DND-41 (cell line): ENCODE measurements at regions not wholly inside any gene's neighbourhood (a gene's known extent, or its start where the extent isn't known, plus 50 kb on each side); places are given as distances from the start of the nearest gene placed in this dataset.

Experiments
- ATAC-seq: fragments of 200-7000 bp; cut with Tn5 transposase; 3 replicates; pipeline ENCODE4 v1.9.1; 2021; ENCODE audit warnings: low read depth; ENCODE audit not compliant: insufficient read depth
- DNase-seq: peaks from one replicate; pipeline ENCODE4 v3.0.0-alpha.2; 2020
- H2AFZ ChIP-seq: 2 replicates; pipeline ENCODE4 v1.6.0; 2012; ENCODE audit warnings: low read depth, low read length
- H3K27ac ChIP-seq: 2 replicates; pipeline ENCODE4 v1.5.1; 2012; ENCODE audit warnings: low read length, inconsistent platforms
- H3K27me3 ChIP-seq: fragments of 200-600 bp; sonication (generic); 2 replicates; pipeline ENCODE4 v1.6.0; 2012; ENCODE audit warnings: low read length, mild to moderate bottlenecking, inconsistent platforms; ENCODE audit not compliant: insufficient read depth, poor library complexity
- H3K36me3 ChIP-seq: 2 replicates; pipeline ENCODE4 v1.5.1; 2012; ENCODE audit warnings: low read length, inconsistent platforms; ENCODE audit not compliant: insufficient read depth
- H3K4me1 ChIP-seq: 2 replicates; pipeline ENCODE4 v1.5.1; 2012; ENCODE audit warnings: mild to moderate bottlenecking, low read length; ENCODE audit not compliant: insufficient read depth
- H3K4me2 ChIP-seq: 2 replicates; pipeline ENCODE4 v1.6.0; 2012; ENCODE audit warnings: mild to moderate bottlenecking, moderate library complexity, low read length, inconsistent platforms; ENCODE audit not compliant: insufficient read depth
- H3K4me3 ChIP-seq, 2 experiments: fragments of 200-600 bp in 1 of 2; shearing (Covaris generic) in 1 of 2; 2 replicates each; pipeline ENCODE4 v1.5.1; 2012 to 2016; ENCODE audit warnings: inconsistent platforms in 2 of 2, low read length in 2 of 2, mild to moderate bottlenecking in 2 of 2, low read depth in 1 of 2, moderate library complexity in 1 of 2
- H3K79me2 ChIP-seq: 2 replicates; pipeline ENCODE4 v1.6.0; 2012; ENCODE audit warnings: low read length, inconsistent platforms; ENCODE audit not compliant: insufficient read depth
- H3K9ac ChIP-seq: 2 replicates; pipeline ENCODE4 v1.6.0; 2012; ENCODE audit warnings: low read depth, mild to moderate bottlenecking, inconsistent platforms, low read length, moderate library complexity
- H3K9me3 ChIP-seq: 2 replicates; pipeline ENCODE4 v1.5.1; 2012; ENCODE audit warnings: low read length, moderate library complexity, mild to moderate bottlenecking, inconsistent platforms; ENCODE audit not compliant: insufficient read depth, severe bottlenecking
- H4K20me1 ChIP-seq: 2 replicates; pipeline ENCODE4 v1.6.0; 2012; ENCODE audit warnings: low read length; ENCODE audit not compliant: insufficient read depth
- CTCF ChIP-seq: IDR thresholded peaks from 2 replicates; pipeline ENCODE4 v1.5.1; 2012; ENCODE audit warnings: borderline replicate concordance, low read length, moderate library complexity, mild to moderate bottlenecking; ENCODE audit not compliant: poor library complexity, severe bottlenecking; ENCODE audit errors: extremely low read depth
- EZH2 ChIP-seq: IDR thresholded peaks from 3 replicates; pipeline ENCODE4 v1.6.1; 2012; ENCODE audit warnings: borderline replicate concordance, low read depth, mild to moderate bottlenecking, moderate library complexity, low read length, inconsistent platforms; ENCODE audit not compliant: severe bottlenecking

DNA sequence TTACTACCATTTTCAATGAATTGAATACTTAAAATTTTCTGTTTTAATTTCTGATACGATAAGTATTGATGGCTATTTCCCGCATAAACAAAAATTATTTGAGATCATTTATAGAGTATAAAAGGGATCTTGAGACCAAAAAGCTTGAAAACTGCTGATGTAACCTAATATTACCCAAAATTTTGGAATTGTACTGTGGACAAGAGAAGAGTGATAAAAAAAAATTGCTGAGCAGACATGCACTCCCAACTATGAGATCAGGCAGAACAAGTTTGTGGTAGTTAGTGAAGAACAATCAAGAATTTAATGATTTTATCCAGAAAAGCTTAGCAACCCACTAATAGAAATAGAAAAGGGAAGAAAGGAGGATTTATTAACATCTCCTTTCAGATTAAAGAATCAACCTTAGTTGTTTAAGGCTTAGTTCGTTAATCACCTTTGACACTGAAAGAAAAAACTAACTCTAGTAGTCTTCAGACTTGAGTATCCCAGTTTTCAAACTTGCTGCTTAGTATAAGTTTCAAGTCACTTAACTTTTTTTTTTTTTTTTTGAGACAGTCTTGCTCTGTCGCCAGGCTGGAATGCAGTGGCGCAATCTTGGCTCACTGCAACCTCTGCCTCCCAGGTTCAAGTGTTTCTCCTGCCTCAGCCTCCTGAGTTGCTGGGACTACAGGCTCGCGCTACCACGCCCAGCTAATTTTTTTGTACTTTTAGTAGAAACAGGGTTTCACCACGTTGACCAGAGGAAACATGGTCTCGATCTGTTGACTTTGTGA, 50.6 kb upstream of the ZC3HAV1 start:
- Histone ChIP-seq H3K36me3 (peaks cover 7% of the 10 kb centered on the region; the same call in 1 of the 2 replicates), H2AFZ (no peak overlapping the region), H3K4me2 (no peak overlapping the region), H4K20me1 (no peaks in the 10 kb centered on the region), H3K4me3 (no peak overlapping the region), H3K9ac (no peak overlapping the region), H3K27ac (no peak overlapping the region), H3K79me2 (no peaks in the 10 kb centered on the region), H3K4me1 (no peaks in the 10 kb centered on the region), H3K9me3 (peaks cover 9% of the 10 kb centered on the region), H3K27me3 (no peaks in the 10 kb centered on the region)
- DNase-seq (no peak), ATAC-seq (no peak)
- no peak for TF ChIP-seq EZH2
- TF ChIP-seq CTCF, result no peak

DNA sequence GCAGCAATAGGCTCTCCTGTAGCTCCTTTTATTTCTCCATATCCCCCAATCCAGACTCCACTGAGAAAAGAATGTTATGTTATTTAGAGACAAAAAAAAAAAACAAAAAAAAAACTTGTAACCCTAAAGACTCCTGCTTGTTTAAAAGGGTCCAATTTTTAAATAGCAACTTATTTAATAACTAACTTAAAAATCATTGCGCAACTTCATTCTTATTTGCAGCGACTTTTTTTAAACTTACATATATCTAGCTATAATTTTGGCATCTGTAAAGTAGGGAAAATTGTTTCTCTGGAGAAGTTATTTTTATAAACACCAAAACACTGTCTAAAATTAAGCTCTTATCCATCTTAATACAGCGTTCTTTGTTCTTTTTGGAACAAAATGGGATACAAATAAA, 59.0 kb upstream of the ZC3HAV1 start:
- H2AFZ ChIP-seq, result no peak overlapping the region
- no peak overlapping the region for H3K4me2 ChIP-seq
- no peaks in the 10 kb centered on the region for H3K79me2 ChIP-seq
- H3K27me3 ChIP-seq, result no peaks in the 10 kb centered on the region
- H3K4me3 ChIP-seq, result no peak overlapping the region
- no peaks in the 10 kb centered on the region for H3K9me3 ChIP-seq
- TF ChIP-seq CTCF (no peak), EZH2 (no peak)
- H3K36me3 ChIP-seq, result no peaks in the 10 kb centered on the region
- no peak overlapping the region for H3K27ac ChIP-seq
- ATAC-seq, result no peak
- no peaks in the 10 kb centered on the region for H4K20me1 ChIP-seq
- DNase-seq, result no peak
- H3K9ac ChIP-seq, result no peak overlapping the region
- no peaks in the 10 kb centered on the region for H3K4me1 ChIP-seq

DNA sequence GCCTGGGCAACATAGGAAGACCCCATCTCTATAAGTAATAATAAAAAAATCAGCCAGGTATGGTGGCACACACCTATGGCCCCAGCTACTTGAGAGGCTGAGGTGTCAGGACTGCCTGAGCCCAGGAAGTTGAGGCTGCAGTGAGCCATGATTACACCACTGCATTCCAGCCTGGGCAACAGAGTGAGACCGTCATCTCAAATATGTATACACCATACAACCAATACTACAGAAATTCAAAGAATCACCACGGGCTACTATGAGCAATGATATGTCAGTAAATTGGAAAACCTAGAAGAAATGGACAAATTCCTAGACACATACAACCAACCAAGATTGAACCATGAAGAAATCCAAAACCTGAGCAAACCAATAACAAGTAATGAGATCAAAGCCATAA, 60.3 kb upstream of the ZC3HAV1 start:
- Histone ChIP-seq H3K9me3 (no peaks in the 10 kb centered on the region), H2AFZ (no peak overlapping the region), H3K4me3 (no peak overlapping the region), H3K36me3 (no peaks in the 10 kb centered on the region), H3K27ac (no peak overlapping the region), H3K9ac (no peak overlapping the region), H3K4me2 (no peak overlapping the region), H3K4me1 (no peaks in the 10 kb centered on the region), H4K20me1 (no peaks in the 10 kb centered on the region), H3K27me3 (no peaks in the 10 kb centered on the region), H3K79me2 (no peaks in the 10 kb centered on the region)
- no peak for ATAC-seq
- DNase-seq, result no peak
- no peak for TF ChIP-seq CTCF
- no peak for TF ChIP-seq EZH2
